ENCODE measurements at regions not wholly inside any gene's neighbourhood (a gene's known extent, or its start where the extent isn't known, plus 50 kb on each side); places are given as distances from the start of the nearest gene placed in this dataset.

- TF ChIP-seq CTCF (IDR thresholded peaks at IDR 0.05) (no peak), POLR2AphosphoS5 (IDR thresholded peaks at IDR 0.05) (no peak)
These were observed 392.5 kb downstream of the FRK start for GRCh38 chr6:115668211-115668610.
